Body of pancreas (tissue), 4 donors: ENCODE measurements at regions not wholly inside any gene's neighbourhood (a gene's known extent, or its start where the extent isn't known, plus 50 kb on each side); places are given as distances from the start of the nearest gene placed in this dataset.

ENCODE experiments used
- ATAC-seq: fragments of 150-250 bp; one replicate; pipeline ENCODE4 v1.9.1; 2016
- DNase-seq, 4 donors: peaks; one replicate each; pipeline ENCODE4 v3.0.0-alpha.2; 2019
- H3K27ac ChIP-seq, 4 donors: fragments of 200-600 bp; sonication (generic); 1 replicate in 3 of 4; 2 replicates in 1 of 4; pipeline versions ENCODE4 v1.5.1 to v1.6.1; 2016 to 2019; ENCODE audit warnings: mild to moderate bottlenecking in 1 of 4, mixed read lengths in 1 of 4, moderate library complexity in 1 of 4
- H3K27me3 ChIP-seq, 2 donors: fragments of 200-600 bp; sonication (generic); one replicate each; pipeline ENCODE4 v1.6.0; 2016; ENCODE audit warnings: mild to moderate bottlenecking in 1 of 2
- H3K36me3 ChIP-seq, 2 donors: fragments of 200-600 bp; sonication (generic); replicated peaks in 1 of 2; 2 replicates each; pipeline ENCODE4 v1.5.1; 2016; ENCODE audit warnings: low read depth in 2 of 2; ENCODE audit not compliant: insufficient read depth in 1 of 2
- H3K4me1 ChIP-seq: fragments of 200-600 bp; sonication (generic); one replicate; pipeline ENCODE4 v1.6.0; 2016
- H3K4me3 ChIP-seq, 2 donors: fragments of 200-600 bp; sonication (generic); 1 replicate in 1 of 2; 2 replicates in 1 of 2; pipeline ENCODE4 v1.5.1; 2016 to 2019
- H3K9me3 ChIP-seq, 3 donors: fragments of 200-600 bp; sonication (generic); 1 replicate in 2 of 3; 2 replicates in 1 of 3; pipeline ENCODE4 v1.5.1; 2016
- POLR2A ChIP-seq, 3 donors: fragments of 450-650 bp; IDR thresholded peaks; one replicate each; pipeline ENCODE4 v1.6.1; 2016; ENCODE audit warnings: antibody characterized with exemption in 3 of 3, mild to moderate bottlenecking in 2 of 3
- WGBS, 2 donors: methylation state at CpG; one replicate each; pipeline ENCODE4 v1.1.5; 2017; 5-methylcytosine and 5-hydroxymethylcytosine counted together
- intact Hi-C: fragments of 100-400 bp; cut with DNase I; formaldehyde crosslinking; loops from one replicate; pipeline ENCODE4 v1.15.1; 2023
- TF ChIP-seq, protein P1 (sequence below), 7 experiments: fragments of 450-650 bp in 4 of 7; fragments of 200-600 bp in 3 of 7; sonication (generic) in 3 of 7; IDR thresholded peaks; one replicate each; pipeline ENCODE4 v1.5.1; 2016 to 2019; ENCODE audit warnings: antibody characterized with exemption in 7 of 7

DNA sequence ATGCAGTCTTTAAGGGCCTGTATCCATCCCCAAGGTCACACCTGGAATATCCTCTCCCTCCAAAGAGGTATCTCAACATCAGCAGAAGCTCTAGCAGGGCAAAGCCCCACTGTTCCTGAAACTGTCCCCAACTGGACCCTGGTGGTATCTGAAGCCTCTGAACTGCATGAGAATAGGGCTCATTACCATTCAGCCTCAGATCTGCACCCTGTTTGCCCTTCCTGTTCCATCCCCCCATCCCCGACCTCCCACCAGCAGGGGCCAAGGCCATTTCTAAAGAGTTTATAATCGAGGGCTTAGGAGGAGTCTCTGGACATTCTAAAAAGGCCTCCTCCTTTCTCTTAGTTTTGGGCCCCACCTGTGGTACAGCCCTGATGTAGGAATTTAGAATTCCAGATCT is 74.0 kb upstream of the THY1 start:
- H3K9me3 ChIP-seq: no peaks in the 10 kb centered on the region
- no peak overlapping the region for H3K27ac ChIP-seq
- no peak overlapping the region for H3K4me3 ChIP-seq
- DNase-seq: no peak
- no peaks in the 10 kb centered on the region for H3K27me3 ChIP-seq
- WGBS, 2 donors: 33 to 48% methylated on average over 2 of the region's 2 CpGs
- ATAC-seq: no peak
- no peaks in the 10 kb centered on the region for H3K36me3 ChIP-seq
- no peaks in the 10 kb centered on the region for H3K4me1 ChIP-seq
- TF ChIP-seq, protein P1, sequence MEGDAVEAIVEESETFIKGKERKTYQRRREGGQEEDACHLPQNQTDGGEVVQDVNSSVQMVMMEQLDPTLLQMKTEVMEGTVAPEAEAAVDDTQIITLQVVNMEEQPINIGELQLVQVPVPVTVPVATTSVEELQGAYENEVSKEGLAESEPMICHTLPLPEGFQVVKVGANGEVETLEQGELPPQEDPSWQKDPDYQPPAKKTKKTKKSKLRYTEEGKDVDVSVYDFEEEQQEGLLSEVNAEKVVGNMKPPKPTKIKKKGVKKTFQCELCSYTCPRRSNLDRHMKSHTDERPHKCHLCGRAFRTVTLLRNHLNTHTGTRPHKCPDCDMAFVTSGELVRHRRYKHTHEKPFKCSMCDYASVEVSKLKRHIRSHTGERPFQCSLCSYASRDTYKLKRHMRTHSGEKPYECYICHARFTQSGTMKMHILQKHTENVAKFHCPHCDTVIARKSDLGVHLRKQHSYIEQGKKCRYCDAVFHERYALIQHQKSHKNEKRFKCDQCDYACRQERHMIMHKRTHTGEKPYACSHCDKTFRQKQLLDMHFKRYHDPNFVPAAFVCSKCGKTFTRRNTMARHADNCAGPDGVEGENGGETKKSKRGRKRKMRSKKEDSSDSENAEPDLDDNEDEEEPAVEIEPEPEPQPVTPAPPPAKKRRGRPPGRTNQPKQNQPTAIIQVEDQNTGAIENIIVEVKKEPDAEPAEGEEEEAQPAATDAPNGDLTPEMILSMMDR (IDR thresholded peaks at IDR 0.05): no peak
- TF ChIP-seq POLR2A (IDR thresholded peaks at IDR 0.05): no peak
- intact Hi-C loops: no loop called here

- TF ChIP-seq, protein P1 (IDR thresholded peaks at IDR 0.05): no peak
- no peak for TF ChIP-seq POLR2A (IDR thresholded peaks at IDR 0.05)
- intact Hi-C loops: no loop called here
- no peak overlapping the region for H3K27ac ChIP-seq
- H3K4me1 ChIP-seq: no peaks in the 10 kb centered on the region
- DNase-seq: no peak
- ATAC-seq: no peak
- WGBS, 2 donors: 65 to 69% methylated on average over 8 to 9 of the region's 9 CpGs
- no peaks in the 10 kb centered on the region for H3K9me3 ChIP-seq
- H3K36me3 ChIP-seq: no peaks in the 10 kb centered on the region
- H3K27me3 ChIP-seq: no peaks in the 10 kb centered on the region
- no peak overlapping the region for H3K4me3 ChIP-seq
Measured at GRCh38 chr11:119496469-119496868, 73.5 kb upstream of the THY1 start.

GRCh38 chr11:119493712-119494111 is 70.7 kb upstream of the THY1 start:
- WGBS, 2 donors: 47 to 50% methylated on average over 4 of the region's 4 CpGs
- DNase-seq (peak; percentile 12 to 47 (median 32)), ATAC-seq (no peak)
- intact Hi-C loops: no loop called here
- no peak overlapping the region for H3K4me3 ChIP-seq
- H3K27ac ChIP-seq: no peak overlapping the region
- no peak for TF ChIP-seq POLR2A (IDR thresholded peaks at IDR 0.05)
- TF ChIP-seq, protein P1 (IDR thresholded peaks at IDR 0.05): no peak
- no peaks in the 10 kb centered on the region for H3K36me3 ChIP-seq
- no peaks in the 10 kb centered on the region for H3K4me1 ChIP-seq
- no peaks in the 10 kb centered on the region for H3K9me3 ChIP-seq
- no peaks in the 10 kb centered on the region for H3K27me3 ChIP-seq

- ATAC-seq (no peak), DNase-seq (no peak)
Measured at GRCh38 chr11:119491753-119492510, 69.0 kb upstream of the THY1 start.

More at GRCh38 chr11:119491753-119492510, 69.0 kb upstream of the THY1 start:
- Histone ChIP-seq H3K4me1 (no peaks in the 10 kb centered on the region), H3K27ac (no peak overlapping the region), H3K36me3 (no peaks in the 10 kb centered on the region), H3K27me3 (no peaks in the 10 kb centered on the region), H3K9me3 (no peaks in the 10 kb centered on the region), H3K4me3 (no peak overlapping the region)
- intact Hi-C loops: no loop called here
- WGBS, 2 donors: 72 to 74% methylated on average over 17 of the region's 17 CpGs
- TF ChIP-seq, protein P1 (IDR thresholded peaks at IDR 0.05): no peak
- no peak for TF ChIP-seq POLR2A (IDR thresholded peaks at IDR 0.05)
